GM12891 (cell line): ENCODE measurements at regions not wholly inside any gene's neighbourhood (a gene's known extent, or its start where the extent isn't known, plus 50 kb on each side); places are given as distances from the start of the nearest gene placed in this dataset.

Experiments
- POLR2A ChIP-seq: IDR thresholded peaks from 2 replicates; pipeline ENCODE4 v1.6.1; 2011; ENCODE audit warnings: low read depth, low read length, control low read depth
- TAF1 ChIP-seq: IDR thresholded peaks from 2 replicates; pipeline ENCODE4 v1.6.1; 2011; ENCODE audit warnings: low read depth, low read length, control low read depth

GRCh38 chr2:192584976-192585375 is 390.2 kb upstream of the TMEFF2 start:
- TF ChIP-seq POLR2A (no peak), TAF1 (no peak)
